H1 (cell line): ENCODE measurements at regions not wholly inside any gene's neighbourhood (a gene's known extent, or its start where the extent isn't known, plus 50 kb on each side); places are given as distances from the start of the nearest gene placed in this dataset.

Source experiments
- ATF3 ChIP-seq: IDR thresholded peaks from 2 replicates; pipeline ENCODE4 v1.6.1; 2011; ENCODE audit warnings: low read depth, mild to moderate bottlenecking, low read length; ENCODE audit not compliant: insufficient read depth
- SP1 ChIP-seq: IDR thresholded peaks from 2 replicates; pipeline ENCODE4 v1.6.1; 2011; ENCODE audit warnings: low read depth, low read length
- TAF1 ChIP-seq: IDR thresholded peaks from 2 replicates; pipeline ENCODE4 v1.6.1; 2011; ENCODE audit warnings: mild to moderate bottlenecking, low read depth, low read length

DNA sequence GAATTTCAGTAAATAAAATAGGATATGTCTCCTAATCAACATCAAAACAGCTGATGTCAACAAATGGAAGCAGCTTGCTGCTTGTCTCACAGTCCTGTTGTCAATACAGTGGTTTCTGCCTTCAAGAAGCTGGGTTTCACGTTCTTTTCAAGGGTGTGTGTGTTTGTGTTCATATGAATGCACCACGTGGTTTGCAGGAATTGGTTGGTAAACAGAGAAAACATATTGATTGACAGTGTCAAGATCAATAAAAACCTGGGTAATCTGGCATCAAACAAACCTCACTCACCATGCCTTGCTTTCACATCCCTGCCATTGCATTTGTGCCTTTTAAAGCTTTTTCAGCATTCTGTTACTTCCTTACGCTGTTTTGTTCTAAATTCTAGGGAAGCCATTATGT lies 585.7 kb upstream of the CA10 start (continued):
- no peak for TF ChIP-seq SP1
- no peak for TF ChIP-seq TAF1
- no peak for TF ChIP-seq ATF3
